OCI-LY7 (cell line): ENCODE measurements at regions not wholly inside any gene's neighbourhood (a gene's known extent, or its start where the extent isn't known, plus 50 kb on each side); places are given as distances from the start of the nearest gene placed in this dataset.

ENCODE experiments used
- CTCF ChIP-seq: fragments of 200-600 bp; sonication (generic); conservative IDR thresholded peaks from 2 replicates; pipeline ENCODE4 v1.5.1; 2014; ENCODE audit warnings: mild to moderate bottlenecking, antibody characterized with exemption, low read length, moderate library complexity, mixed read lengths
- EZH2phosphoT487 ChIP-seq: fragments of 200-600 bp; sonication (generic); IDR thresholded peaks from 2 replicates; pipeline ENCODE4 v1.6.1; 2018; ENCODE audit warnings: low read depth, borderline replicate concordance, mild to moderate bottlenecking, mixed run types, antibody characterized with exemption, low read length, moderate library complexity, mixed read lengths

GRCh38 chr9:12975496-12975895 is 200.7 kb downstream of the LURAP1L start:
- TF ChIP-seq CTCF (no peak), EZH2phosphoT487 (no peak)
